Stimulated activated CD4-positive, alpha-beta T cell treated with anti-CD3 and anti-CD28 coated beads, Interleukin-4, amount 100 ng/mL, for 48 hours (primary cell): ENCODE measurements at regions not wholly inside any gene's neighbourhood (a gene's known extent, or its start where the extent isn't known, plus 50 kb on each side); places are given as distances from the start of the nearest gene placed in this dataset.
"Not testable (repeated sequence)": the region's sequence is repeated elsewhere in the genome, so short reads cannot be mapped to it uniquely, and the experiment has no call there.

ENCODE experiments used
- DNase-seq, 2 donors: peaks; one replicate each; pipeline ENCODE4 v3.0.0-alpha.2; 2020; ENCODE audit warnings: low read depth in 2 of 2

- not testable (repeated sequence) for DNase-seq
Measured at GRCh38 chr16:33711616-33712015, 252.2 kb downstream of the TP53TG3F start.

GRCh38 chr16:33712308-33712707 is 252.9 kb downstream of the TP53TG3F start:
- not testable (repeated sequence) for DNase-seq

DNA sequence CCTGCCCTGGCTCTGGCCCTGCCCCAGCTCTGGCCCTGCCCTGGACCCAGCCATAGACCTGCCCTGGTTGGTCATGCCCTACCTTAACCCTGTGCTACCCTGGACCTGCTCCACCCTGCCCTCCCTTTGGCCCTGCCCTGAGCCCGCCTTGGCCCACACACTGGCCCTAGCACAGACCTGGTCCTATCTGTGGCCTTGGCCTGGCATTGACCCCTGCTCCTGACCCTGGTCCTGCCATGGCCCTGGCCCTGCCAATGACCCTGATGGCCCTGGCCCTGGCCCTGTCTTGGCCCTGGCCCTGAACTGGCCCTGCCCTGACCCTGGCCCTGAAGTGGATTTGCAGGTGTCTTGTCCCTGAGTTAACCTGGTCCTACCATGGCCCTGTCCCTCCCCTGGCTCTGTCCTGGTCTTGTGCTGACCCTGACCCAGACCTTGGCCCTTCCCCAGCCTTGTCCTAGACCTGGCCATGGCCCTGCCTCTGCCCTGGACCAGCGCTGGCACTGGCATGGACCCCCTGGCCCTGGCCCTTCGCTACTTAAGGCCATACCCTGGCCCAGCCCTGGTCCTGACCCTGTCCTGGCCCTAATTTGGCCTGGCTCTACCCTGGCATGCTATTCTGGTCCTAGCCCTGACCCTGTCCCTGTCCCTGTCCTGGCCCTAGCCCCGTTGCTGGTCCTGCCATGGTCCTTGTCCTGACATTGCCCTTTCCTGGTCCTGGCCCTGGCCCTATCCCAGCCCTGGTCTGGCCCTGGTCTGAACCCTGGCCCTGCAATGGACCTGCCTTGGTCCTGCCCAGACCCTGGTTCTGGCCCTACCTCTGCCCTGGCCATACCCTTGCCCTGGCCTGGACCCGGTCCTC is 253.7 kb downstream of the TP53TG3F start:
- DNase-seq: not testable (repeated sequence)

DNA sequence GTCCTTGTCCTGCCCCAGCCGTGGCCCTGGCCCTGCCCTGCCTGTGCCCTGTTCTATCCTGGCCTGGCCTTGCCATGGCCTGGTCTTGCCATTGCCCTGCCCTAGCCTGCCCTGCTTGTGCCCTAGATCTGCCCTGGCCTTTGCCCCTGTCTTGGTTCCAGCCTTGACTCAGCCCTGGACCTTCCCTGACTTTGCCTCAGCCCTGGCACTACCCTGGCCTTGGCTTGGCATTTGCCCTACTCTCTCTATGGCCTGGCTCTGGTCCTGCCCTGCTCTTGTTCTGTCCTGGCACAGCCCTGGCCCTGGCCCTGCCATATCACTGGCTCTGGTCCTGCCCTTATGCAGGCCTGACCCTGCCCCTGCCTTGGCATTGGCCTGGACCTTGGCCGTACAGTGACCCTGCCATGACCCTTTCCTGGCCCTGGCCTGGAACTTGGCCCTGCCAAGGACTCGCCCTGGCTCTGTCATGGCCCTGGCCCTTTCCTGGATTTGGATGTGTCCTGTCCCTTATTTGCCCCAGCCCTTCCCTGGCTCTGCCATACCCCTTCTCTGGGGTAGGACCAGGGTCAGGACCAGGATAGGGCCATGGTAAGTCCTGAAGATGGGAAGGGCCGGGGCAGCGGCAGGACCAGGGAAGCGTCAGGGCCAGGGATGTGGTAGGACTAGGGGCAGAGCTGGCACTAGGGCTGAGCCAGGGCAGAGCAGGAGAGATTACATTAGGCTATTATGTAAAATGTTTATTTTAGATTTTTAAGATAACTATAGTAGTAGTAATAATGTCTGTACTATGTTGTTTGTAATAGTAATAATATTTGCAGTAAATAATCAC is 254.5 kb downstream of the TP53TG3F start:
- not testable (repeated sequence) for DNase-seq

DNA sequence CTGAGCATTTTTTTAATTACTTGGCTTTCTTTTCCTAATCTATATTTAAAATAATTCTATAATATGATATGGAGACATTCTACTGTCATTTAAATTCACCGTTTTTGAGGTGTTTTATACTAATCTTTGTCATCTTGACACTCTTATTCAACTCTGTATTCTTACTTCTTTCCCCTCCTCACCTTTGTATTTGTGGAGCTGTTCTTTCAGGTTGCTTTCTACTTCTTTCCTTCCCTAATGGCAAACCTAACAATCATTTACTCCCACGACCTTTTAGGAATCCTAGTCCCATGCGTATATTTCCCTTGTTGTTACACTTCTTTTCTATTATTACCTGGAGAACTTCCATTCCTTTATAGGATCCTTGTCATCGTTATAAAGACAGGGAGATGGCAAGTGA is 271.8 kb downstream of the TP53TG3F start:
- DNase-seq: not testable (repeated sequence)

DNA sequence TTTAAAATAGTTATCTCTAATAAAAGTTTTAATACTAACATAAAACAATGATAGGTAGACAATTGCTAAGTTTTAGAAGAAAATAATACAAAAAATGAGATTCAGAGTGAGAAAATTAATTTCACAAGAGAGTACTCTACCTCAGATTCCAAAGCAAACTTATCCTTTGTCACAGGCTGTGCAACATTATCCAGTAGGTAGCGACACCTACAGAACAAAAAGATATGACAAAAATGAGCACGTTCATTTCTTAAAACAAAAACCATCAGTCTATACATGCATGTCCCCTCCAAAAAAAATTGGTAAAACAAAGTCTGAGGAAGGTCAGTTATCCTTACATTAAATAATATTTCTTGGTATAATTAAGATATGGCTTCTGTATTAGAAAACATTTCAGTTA is 275.2 kb downstream of the TP53TG3F start:
- DNase-seq: not testable (repeated sequence)

DNA sequence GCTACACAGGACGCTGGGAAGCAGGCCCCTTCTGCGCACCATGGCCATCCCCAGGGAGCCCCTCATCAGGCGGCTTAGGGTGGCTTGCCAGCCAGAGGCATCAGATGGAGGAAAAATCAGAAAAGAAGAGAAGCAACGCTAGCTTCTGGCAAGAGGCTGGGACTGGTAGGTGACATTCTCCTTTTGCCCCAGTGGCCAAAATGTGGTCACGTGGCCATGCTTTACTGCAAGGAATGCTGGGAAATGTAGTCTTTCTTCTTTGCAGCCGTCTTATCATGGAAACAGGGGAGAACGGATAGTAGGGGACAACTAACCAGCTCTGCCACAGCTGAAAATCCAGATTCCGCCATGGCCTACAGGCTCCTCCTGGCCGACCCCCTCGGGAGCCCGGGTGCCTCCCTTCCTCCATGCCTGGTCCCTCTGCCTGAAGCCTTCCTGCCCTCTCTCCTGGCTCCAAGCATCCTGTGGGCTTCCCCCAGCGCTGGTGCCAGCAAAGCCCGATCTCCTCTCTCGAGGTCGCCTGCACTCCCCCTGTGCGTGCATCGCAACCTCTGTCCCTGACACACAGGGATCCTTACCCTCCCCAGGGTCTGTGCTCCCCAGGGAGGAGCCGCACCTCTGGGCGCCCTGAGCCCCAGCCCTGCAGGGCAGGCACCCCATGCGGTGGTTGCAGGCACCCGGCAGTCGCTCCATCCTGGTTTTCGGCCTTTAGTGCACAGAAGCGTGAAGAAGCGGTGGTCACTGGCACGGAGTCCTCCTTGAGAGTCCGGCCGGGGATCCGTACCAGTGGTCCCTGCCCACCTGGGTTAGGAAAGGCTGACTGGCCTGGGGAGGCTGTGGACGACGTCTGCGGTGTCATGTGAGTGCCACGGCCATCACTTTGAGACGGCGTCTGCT is 307.7 kb downstream of the TP53TG3F start:
- not testable (repeated sequence) for DNase-seq

DNA sequence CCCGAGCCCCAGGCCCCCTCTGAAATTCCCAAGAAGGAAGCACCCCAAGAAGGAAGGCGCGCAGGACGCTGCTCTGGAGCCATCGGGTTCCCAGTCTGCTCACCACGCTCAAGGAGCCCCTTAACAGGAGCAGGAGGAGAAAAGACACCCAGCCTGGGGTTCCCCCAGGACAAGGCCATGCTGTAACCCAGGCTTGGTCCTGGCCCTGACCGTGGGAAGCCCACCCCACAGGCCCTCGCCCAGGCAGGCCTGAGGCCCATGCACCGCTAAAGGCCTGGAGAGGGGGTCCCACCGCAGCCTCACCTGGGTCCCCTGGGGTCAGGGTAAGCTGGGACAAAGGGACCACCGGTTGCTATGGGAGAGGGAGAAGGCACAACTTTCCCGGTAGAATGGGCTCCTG is 309.3 kb downstream of the TP53TG3F start:
- not testable (repeated sequence) for DNase-seq

DNA sequence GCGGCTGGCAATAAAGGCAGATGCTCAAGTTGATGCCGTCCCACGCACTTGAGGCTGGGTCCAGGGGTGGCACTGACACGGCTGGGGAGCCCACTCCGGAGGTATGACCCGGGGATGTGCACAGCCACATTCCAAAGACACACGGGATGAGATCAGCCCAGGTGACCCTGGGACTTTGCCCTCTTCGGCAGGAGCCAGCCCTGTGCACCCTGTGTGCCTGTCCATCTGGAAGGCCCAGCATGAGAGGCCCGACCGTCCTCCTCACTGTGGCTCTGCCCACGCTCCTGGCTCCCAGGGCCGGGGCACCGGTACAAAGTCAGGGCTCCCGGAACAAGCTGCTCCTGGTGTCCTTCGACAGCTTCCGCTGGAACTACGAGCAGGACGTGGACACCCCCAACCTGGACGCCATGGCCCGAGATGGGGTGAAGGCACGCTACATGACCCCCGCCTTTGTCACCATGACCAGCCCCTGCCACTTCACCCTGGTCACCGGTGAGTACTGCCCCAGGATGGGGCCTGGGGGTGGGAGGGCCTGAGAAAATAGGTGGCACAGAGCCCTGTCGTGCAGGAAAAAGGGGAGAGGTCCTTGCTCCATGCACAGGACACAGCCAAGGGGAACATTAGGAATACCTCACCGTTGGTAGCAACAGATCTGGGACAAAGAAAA is 309.9 kb downstream of the TP53TG3F start:
- DNase-seq: not testable (repeated sequence)

GRCh38 chr16:33770478-33770877 is 311.1 kb downstream of the TP53TG3F start:
- not testable (repeated sequence) for DNase-seq

- not testable (repeated sequence) for DNase-seq
Measured at GRCh38 chr16:33771211-33771610, 311.8 kb downstream of the TP53TG3F start.

GRCh38 chr16:33773966-33774365 is 314.6 kb downstream of the TP53TG3F start:
- DNase-seq: not testable (repeated sequence)

GRCh38 chr16:33774724-33775123 is 315.3 kb downstream of the TP53TG3F start:
- DNase-seq: not testable (repeated sequence)

- not testable (repeated sequence) for DNase-seq
Measured at GRCh38 chr16:33816328-33816944, 357.0 kb downstream of the TP53TG3F start.

GRCh38 chr16:33824736-33825135 is 365.3 kb downstream of the TP53TG3F start:
- not testable (repeated sequence) for DNase-seq

- DNase-seq: not testable (repeated sequence)
Measured at GRCh38 chr16:33827522-33827921, 368.1 kb downstream of the TP53TG3F start.

DNA sequence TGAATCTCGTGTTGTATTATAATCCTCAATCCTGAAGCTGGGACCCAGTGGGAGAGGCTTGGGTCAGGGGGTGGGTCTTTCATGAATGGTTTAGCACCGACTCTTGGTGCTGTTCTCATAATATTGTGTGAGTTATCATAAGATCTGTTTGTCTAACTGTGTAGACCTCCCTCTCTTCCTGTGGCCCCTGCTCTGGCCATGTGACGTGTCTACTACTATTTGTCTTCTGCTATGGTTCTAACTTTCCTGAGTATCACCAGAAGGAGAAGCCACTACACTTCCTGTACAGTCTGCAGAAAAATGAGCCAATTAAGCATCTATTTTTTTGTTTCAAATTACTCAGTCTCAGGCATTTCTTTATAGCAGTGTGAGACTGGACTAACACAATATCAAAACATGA is 379.7 kb downstream of the TP53TG3F start:
- DNase-seq: not testable (repeated sequence)

DNA sequence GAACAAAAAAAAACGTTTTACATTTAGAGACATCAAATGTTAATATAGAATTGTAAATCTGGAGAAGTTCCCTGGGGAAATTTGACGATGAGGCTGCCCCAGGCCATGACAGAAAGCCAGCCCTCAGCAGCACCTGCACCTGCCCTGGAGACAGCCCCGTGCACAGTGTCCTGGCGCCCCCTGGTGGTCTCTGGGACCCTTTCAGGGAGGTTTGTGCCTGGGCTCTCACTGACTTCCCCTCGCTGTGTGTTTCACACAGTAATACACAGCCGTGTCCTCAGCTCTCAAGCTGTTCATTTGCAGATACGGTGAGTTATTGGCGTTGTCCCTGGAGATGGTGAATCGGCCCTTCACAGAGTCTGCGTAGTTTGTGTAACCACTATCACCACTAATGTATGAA is 385.1 kb downstream of the TP53TG3F start:
- DNase-seq: peak; percentile 4 to 37
